Esophagus mucosa (tissue), 1 donor: ENCODE measurements at regions not wholly inside any gene's neighbourhood (a gene's known extent, or its start where the extent isn't known, plus 50 kb on each side); places are given as distances from the start of the nearest gene placed in this dataset.

Experiments used
- ATAC-seq: fragments of 200-7000 bp; cut with Tn5 transposase; one replicate; pipeline ENCODE4 v1.9.1; 2020
- donor health status: DM: yes; HTN: yes; CAD: no.

- no peak for ATAC-seq
Observed at GRCh38 chr12:115571446-115571845, 706.0 kb downstream of the MED13L start.

- no peak for ATAC-seq
Observed at GRCh38 chr12:115571027-115571426, 706.5 kb downstream of the MED13L start.

GRCh38 chr12:115570069-115570777, 707.3 kb downstream of the MED13L start:
- ATAC-seq: peak; percentile 67

DNA sequence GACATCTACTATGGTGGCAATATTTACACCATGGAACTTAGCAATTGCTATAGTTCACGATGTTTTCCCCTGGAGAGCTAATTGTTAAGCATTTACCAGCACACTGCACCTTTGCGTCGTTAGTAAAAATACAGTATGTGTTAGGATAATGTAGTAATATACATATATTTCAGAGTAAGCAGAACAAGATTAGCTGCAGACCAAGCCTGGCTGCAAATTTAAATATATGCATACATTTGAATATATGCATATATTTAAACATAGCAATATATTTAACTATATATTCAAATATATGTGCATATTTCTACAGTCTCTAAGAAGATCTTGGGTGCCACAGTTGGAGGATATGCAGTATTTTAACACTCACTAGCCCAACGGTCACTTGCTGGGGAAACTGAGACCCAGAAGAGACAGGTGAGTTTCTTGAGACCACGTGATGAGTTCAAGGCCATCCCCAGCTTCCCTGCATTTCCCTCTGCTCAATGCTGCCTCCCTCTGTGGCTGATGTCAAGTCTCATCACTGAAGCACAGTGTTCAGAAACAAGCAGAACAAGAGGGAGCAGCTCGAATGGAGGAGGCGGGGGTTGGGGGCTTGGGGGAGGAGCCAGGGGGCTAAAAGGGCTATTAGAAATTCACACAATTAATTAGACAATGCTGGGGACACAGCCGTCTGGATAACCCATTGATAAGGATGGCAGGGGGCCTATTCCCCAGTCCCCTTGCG, 708.0 kb downstream of the MED13L start:
- ATAC-seq: no peak

GRCh38 chr12:115558281-115558680, 719.2 kb downstream of the MED13L start:
- no peak for ATAC-seq

GRCh38 chr12:115553622-115554021, 723.9 kb downstream of the MED13L start:
- no peak for ATAC-seq

- ATAC-seq: no peak
Observed at GRCh38 chr12:115543269-115543668, 734.2 kb downstream of the MED13L start.

- ATAC-seq: peak; percentile 78
Observed at GRCh38 chr12:115542656-115543055, 734.8 kb downstream of the MED13L start.

DNA sequence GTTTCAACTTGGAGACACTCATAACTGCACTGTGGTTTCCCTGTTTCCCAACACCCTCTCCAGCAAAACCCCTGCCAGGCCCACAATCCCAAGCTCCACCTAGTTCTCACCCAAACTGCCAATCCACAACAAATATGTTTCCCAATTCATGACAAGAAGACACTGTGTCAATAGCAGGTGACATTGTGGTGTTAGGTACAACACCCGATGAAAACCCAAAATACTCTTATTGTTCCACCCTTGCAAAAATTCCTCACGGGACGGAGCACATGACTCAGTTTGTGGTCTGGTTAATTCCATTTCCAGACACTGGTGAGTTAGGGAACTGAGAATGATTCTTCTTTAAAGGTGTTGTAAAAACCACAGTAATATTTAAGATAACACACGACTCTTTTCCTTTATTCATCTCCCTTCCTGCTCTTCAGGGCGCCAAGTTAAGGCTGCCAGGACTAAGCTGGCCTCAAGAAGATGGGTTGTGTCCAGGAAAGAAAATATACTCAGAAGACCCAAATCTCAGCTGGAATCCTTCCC, 735.5 kb downstream of the MED13L start:
- ATAC-seq: peak; percentile 34

- ATAC-seq: no peak
Observed at GRCh38 chr12:115528466-115528865, 749.0 kb downstream of the MED13L start.

- no peak for ATAC-seq
Observed at GRCh38 chr12:115521771-115522409, 755.6 kb downstream of the MED13L start.

GRCh38 chr12:115519887-115520286, 757.6 kb downstream of the MED13L start:
- no peak for ATAC-seq

DNA sequence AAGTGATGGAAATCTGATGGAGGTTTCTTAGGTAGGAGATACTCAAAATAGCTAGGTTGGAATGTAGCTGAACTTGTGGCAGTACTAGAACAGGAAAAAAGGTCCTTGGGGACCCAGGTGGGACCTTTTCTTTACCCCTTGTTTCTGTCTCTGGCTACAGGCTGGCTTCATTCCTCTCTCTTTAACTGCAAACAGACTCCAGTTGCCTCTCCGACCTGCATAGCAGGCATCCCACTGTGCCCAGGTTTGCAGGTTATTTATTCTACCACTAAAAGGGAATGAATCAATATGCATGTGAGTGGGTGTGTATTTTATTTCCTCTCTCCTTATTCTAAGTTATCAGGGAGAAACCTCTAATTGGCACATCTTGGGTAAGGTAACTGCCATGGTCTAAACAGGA, 758.1 kb downstream of the MED13L start:
- no peak for ATAC-seq

- no peak for ATAC-seq
Observed at GRCh38 chr12:115517913-115518312, 759.6 kb downstream of the MED13L start.

DNA sequence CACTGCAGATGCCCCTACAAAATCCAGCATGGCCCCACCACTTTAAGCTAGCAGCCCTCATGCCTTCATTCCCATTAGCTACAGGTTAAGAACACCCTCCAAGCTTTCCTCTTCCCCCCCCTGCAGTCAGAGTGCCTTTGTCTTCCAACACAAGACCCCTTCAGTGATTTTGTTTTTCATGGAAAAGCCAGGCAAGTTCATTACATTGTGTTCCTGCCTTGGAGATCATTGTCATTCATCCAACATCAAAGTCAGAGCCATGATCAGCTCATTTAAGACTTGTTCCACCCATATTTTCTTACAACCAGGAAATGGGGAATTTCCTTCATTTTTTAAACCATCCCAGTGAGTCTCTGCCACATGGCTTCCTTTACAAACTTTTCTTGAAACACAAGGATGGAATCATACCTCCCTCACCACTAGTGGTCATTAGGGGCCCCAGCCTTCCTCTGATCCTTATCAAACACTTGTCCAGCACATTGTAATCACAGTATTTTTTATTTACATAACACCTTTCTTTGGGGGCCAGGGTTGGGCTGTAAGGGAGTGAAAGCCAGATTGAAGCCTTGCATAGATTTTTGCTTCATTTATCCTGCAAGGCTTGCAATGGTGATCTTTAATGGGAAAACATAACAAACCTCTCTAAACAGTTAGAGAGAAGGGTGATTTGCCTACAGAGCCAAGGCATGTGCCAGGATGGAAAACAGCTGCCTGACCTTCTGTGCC, 765.3 kb downstream of the MED13L start:
- no peak for ATAC-seq

DNA sequence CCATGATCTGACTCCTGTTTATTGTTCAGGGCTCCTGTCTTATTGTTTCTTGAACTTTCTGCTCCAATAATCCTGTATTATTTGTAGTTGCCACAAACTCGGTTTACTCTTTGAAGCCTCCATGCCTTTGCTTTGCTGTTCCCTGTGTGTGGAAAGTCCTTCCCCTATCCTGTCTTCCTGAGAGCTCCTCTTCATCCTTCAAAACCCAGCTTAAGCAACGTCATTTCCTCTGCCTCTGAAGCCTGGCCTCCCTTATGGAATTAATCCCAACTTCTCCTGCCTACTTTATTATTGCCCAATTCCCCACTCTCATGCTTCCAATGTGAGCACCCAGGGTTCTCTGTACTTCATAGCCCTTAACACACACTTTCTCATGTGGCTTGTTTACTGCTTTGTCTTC, 766.2 kb downstream of the MED13L start:
- ATAC-seq: no peak

DNA sequence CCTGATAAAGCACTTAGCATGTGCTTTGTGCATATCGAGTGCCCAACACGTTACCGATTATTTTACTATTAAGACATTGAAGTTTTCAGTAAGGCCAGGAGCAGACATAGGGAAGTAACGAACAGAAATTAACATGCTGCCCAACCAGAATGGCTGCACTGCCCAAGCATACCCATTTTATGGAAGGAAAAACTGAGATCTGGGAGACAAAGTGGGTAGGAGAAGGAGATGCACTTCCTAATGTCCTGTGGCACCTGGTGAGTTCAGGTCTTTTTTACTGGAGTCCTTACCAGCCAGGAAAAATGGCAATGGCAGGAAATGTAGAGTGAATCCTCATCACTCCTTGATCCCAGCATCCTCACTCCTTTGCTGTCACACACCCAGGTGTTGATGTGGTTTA, 768.5 kb downstream of the MED13L start:
- no peak for ATAC-seq

GRCh38 chr12:115507951-115508722, 769.4 kb downstream of the MED13L start:
- ATAC-seq: no peak

- no peak for ATAC-seq
Observed at GRCh38 chr12:115507560-115507889, 770.0 kb downstream of the MED13L start.

- ATAC-seq: peak; percentile 39
Observed at GRCh38 chr12:115506822-115507559, 770.5 kb downstream of the MED13L start.
